RWPE2 (cell line): ENCODE measurements at regions not wholly inside any gene's neighbourhood (a gene's known extent, or its start where the extent isn't known, plus 50 kb on each side); places are given as distances from the start of the nearest gene placed in this dataset.
A peak's percentile ranks its signal among the peaks of the same experiment; 100 is the strongest.

Experiments used
- ATAC-seq: fragments of 200-7000 bp; cut with Tn5 transposase; 3 replicates; pipeline ENCODE4 v1.9.1; 2021; ENCODE audit warnings: low read depth
- DNase-seq: peaks from one replicate; pipeline ENCODE4 v3.0.0-alpha.2; 2020; ENCODE audit warnings: low spot score
- H3K27ac ChIP-seq: fragments of 450-650 bp; 2 replicates; pipeline ENCODE4 v1.5.1; 2017; ENCODE audit warnings: mild to moderate bottlenecking; ENCODE audit not compliant: poor library complexity, severe bottlenecking
- H3K27me3 ChIP-seq: fragments of 250-450 bp; sonication (Bioruptor Pico); 2 replicates; pipeline ENCODE4 v1.5.1; 2021; ENCODE audit warnings: mild to moderate bottlenecking, moderate library complexity; ENCODE audit not compliant: insufficient read depth, poor library complexity, severe bottlenecking
- H3K36me3 ChIP-seq: fragments of 250-450 bp; sonication (Bioruptor Pico); 2 replicates; pipeline ENCODE4 v1.5.1; 2020; ENCODE audit warnings: low read depth, mild to moderate bottlenecking, moderate library complexity
- H3K4me1 ChIP-seq: fragments of 250-450 bp; sonication (Bioruptor Pico); 2 replicates; pipeline ENCODE4 v1.5.1; 2021; ENCODE audit warnings: mild to moderate bottlenecking, moderate library complexity; ENCODE audit not compliant: insufficient read depth, poor library complexity, severe bottlenecking
- H3K4me3 ChIP-seq: fragments of 250-450 bp; sonication (Bioruptor Pico); 2 replicates; pipeline ENCODE4 v1.5.1; 2021; ENCODE audit warnings: mild to moderate bottlenecking, moderate library complexity; ENCODE audit not compliant: severe bottlenecking
- H3K9me3 ChIP-seq: fragments of 250-450 bp; sonication (Bioruptor Pico); 2 replicates; pipeline ENCODE4 v1.5.1; 2021; ENCODE audit warnings: mild to moderate bottlenecking, moderate library complexity; ENCODE audit not compliant: severe bottlenecking
- TF ChIP-seq, protein P1 (sequence below): fragments of 450-650 bp; IDR thresholded peaks from one replicate; pipeline ENCODE4 v1.5.1; 2017; ENCODE audit warnings: mild to moderate bottlenecking, moderate library complexity; ENCODE audit not compliant: poor library complexity, severe bottlenecking

DNA sequence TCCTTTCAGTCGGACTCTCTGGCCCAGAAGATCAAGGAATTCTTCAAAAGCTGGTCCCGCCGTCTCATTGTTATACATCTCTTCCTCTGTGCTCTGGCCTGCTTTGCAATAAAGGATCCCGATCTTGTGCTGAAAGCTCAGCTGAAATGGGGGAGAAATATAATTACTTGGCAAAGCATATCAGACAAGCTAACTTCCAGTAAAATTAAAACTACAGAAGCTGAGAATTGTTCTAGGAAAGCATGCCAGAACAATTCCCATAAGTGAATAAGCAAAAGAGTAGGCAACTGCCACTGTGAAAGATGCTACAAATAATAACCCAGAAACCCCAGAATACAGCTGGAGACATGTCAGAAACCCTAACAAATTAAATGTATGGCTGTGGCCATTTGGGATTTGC, 146.1 kb downstream of the SIPA1L2 start:
- no peak overlapping the region for H3K4me3 ChIP-seq
- no peak overlapping the region for H3K27ac ChIP-seq
- no peak for DNase-seq
- H3K4me1 ChIP-seq: peaks cover 10% of the 10 kb centered on the region
- TF ChIP-seq, protein P1, sequence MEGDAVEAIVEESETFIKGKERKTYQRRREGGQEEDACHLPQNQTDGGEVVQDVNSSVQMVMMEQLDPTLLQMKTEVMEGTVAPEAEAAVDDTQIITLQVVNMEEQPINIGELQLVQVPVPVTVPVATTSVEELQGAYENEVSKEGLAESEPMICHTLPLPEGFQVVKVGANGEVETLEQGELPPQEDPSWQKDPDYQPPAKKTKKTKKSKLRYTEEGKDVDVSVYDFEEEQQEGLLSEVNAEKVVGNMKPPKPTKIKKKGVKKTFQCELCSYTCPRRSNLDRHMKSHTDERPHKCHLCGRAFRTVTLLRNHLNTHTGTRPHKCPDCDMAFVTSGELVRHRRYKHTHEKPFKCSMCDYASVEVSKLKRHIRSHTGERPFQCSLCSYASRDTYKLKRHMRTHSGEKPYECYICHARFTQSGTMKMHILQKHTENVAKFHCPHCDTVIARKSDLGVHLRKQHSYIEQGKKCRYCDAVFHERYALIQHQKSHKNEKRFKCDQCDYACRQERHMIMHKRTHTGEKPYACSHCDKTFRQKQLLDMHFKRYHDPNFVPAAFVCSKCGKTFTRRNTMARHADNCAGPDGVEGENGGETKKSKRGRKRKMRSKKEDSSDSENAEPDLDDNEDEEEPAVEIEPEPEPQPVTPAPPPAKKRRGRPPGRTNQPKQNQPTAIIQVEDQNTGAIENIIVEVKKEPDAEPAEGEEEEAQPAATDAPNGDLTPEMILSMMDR: no peak
- H3K9me3 ChIP-seq: no peaks in the 10 kb centered on the region
- ATAC-seq: no peak
- no peaks in the 10 kb centered on the region for H3K27me3 ChIP-seq
- H3K36me3 ChIP-seq: no peaks in the 10 kb centered on the region

DNA sequence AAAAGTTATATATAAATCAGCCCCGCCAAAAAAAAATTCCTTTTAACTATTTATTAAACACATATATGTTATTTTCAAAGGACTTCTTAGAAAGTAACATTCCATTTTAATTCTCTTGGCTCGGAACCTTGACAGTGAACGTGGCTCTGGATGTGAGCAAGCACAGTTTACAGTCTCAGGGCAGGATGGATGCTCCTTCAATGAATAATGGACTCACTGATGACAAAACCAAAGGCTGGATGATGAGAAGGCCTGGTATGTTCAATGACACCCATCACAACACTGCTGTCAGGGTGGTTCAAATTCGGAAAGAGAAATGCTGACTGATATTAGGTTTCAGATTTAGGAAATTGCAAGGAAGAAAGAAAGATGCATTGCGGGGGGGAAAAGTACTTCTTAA, 148.8 kb downstream of the SIPA1L2 start:
- ATAC-seq (no peak), DNase-seq (no peak)
- Histone ChIP-seq H3K4me3 (no peak overlapping the region), H3K27ac (no peak overlapping the region), H3K9me3 (no peaks in the 10 kb centered on the region), H3K36me3 (no peaks in the 10 kb centered on the region), H3K27me3 (no peaks in the 10 kb centered on the region), H3K4me1 (peaks cover 21% of the 10 kb centered on the region)
- TF ChIP-seq, protein P1: no peak

DNA sequence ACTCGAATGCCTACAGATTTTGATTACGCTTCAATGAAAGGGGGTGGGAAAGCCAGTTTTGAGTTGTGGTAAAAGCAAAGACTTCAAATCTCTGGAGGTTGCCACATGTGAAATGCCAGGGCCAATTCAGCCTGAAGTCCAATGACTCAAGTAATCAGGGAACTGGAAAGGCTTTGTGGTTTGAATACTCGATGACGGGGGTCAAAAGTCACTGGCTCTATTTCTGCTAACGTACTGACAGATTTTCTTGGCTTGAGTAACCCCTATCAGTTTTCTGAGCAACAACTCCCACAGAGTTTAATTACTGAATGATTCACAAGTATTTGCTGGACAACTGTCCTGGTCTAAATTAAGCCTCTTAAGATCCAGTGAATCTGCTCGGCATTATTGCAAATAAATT, 152.2 kb downstream of the SIPA1L2 start:
- ATAC-seq (peak; percentile 88), DNase-seq (peak; percentile 43)
- H3K4me1 ChIP-seq: peaks cover 25% of the 10 kb centered on the region
- no peaks in the 10 kb centered on the region for H3K36me3 ChIP-seq
- H3K9me3 ChIP-seq: no peaks in the 10 kb centered on the region
- no peak overlapping the region for H3K4me3 ChIP-seq
- H3K27ac ChIP-seq: no peak overlapping the region
- TF ChIP-seq, protein P1: no peak
- no peaks in the 10 kb centered on the region for H3K27me3 ChIP-seq

DNA sequence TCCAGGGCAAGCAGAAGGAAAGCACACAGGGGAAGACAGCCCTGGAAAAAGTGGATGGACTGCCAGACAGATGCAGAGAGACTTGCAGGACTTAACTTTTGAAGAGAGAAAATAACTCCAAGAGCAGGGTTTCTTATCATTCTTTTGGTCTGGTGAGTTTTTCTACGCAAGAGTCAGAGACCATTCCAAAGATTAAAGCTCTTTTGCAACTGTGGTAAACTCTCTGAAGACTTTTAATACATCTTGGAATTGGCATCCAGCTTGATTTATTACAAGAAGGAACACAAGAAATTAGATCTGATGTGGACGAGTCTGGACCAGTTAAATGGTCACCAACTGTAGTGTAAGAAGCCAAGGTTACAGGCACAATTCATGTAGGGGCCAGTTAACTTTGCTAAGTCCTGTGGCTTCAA, 153.4 kb downstream of the SIPA1L2 start:
- no peak for DNase-seq
- ATAC-seq: no peak
- no peak overlapping the region for H3K27ac ChIP-seq
- H3K4me3 ChIP-seq: no peak overlapping the region
- H3K36me3 ChIP-seq: no peaks in the 10 kb centered on the region
- H3K4me1 ChIP-seq: peaks cover 31% of the 10 kb centered on the region
- H3K9me3 ChIP-seq: no peaks in the 10 kb centered on the region
- no peaks in the 10 kb centered on the region for H3K27me3 ChIP-seq
- TF ChIP-seq, protein P1: no peak

DNA sequence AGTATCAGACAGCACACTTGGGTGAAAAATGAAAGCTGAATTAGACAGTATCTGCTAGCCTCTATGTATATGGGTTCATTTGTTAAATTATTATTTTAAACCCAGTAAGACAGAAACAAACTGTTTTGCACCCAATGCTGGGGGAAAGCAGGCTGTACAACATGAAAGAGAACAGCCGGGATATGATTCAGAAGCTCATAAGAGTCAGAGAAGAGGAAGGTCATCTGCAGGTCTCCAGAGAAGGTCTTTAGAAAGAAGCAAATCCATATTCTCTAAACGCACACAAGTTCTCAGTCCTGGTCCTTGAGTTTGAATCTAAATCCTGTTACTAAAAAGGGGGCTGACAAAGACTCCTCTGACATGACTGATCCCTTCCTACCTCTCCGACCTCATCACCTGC, 155.1 kb downstream of the SIPA1L2 start:
- Histone ChIP-seq H3K27me3 (no peaks in the 10 kb centered on the region), H3K36me3 (no peaks in the 10 kb centered on the region), H3K9me3 (no peaks in the 10 kb centered on the region), H3K27ac (no peak overlapping the region), H3K4me3 (no peak overlapping the region), H3K4me1 (peaks cover 38% of the 10 kb centered on the region)
- TF ChIP-seq, protein P1: no peak
- ATAC-seq (no peak), DNase-seq (no peak)
